Urinary bladder (tissue), 3 donors: ENCODE measurements at regions not wholly inside any gene's neighbourhood (a gene's known extent, or its start where the extent isn't known, plus 50 kb on each side); places are given as distances from the start of the nearest gene placed in this dataset.

ENCODE experiments used
- DNase-seq: peaks from one replicate; pipeline ENCODE4 v3.0.0-alpha.2; 2015; ENCODE audit errors: extremely low spot score
- H3K27ac ChIP-seq: one replicate; pipeline ENCODE4 v1.5.1; 2013; ENCODE audit warnings: low read depth, mild to moderate bottlenecking, moderate library complexity
- H3K36me3 ChIP-seq: one replicate; pipeline ENCODE4 v1.6.1; 2013; ENCODE audit warnings: mild to moderate bottlenecking, moderate library complexity; ENCODE audit not compliant: insufficient read depth
- H3K4me1 ChIP-seq: one replicate; pipeline ENCODE4 v1.6.1; 2013; ENCODE audit warnings: mild to moderate bottlenecking, moderate library complexity; ENCODE audit not compliant: insufficient read depth
- H3K4me3 ChIP-seq: one replicate; pipeline ENCODE4 v1.5.1; 2013; ENCODE audit warnings: low read depth, low read length
- WGBS: extraction: QIAGEN DNeasy Blood & Tissue Kit; methylation state at CpG from one replicate; pipeline ENCODE4 v1.1.7; 2013; 5-methylcytosine and 5-hydroxymethylcytosine counted together
- donor health status: healthy with polysubstance abuse.
- donor health status: healthy.

- DNase-seq = no peak
- 83% methylated on average over 2 of the region's 2 CpGs for WGBS
- Histone ChIP-seq H3K36me3 (no peaks in the 10 kb centered on the region), H3K4me1 (no peaks in the 10 kb centered on the region), H3K4me3 (no peak overlapping the region), H3K27ac (no peak overlapping the region)
Observed at GRCh38 chr11:15481871-15482270, 367.1 kb downstream of the INSC start.

- H3K4me3 ChIP-seq = no peak overlapping the region
- whole genome bisulfite sequencing = 66% methylated on average over 1 of the region's 1 CpG
- H3K4me1 ChIP-seq = no peaks in the 10 kb centered on the region
- H3K36me3 ChIP-seq = no peaks in the 10 kb centered on the region
- no peak for DNase-seq
- H3K27ac ChIP-seq = no peak overlapping the region
Observed at GRCh38 chr11:15483205-15483604, 368.5 kb downstream of the INSC start.

GRCh38 chr11:15484398-15484797, 369.7 kb downstream of the INSC start:
- no peaks in the 10 kb centered on the region for H3K4me1 ChIP-seq
- no peaks in the 10 kb centered on the region for H3K36me3 ChIP-seq
- 68% methylated on average over 2 of the region's 2 CpGs for WGBS
- H3K4me3 ChIP-seq = no peak overlapping the region
- DNase-seq = no peak
- H3K27ac ChIP-seq = no peak overlapping the region

GRCh38 chr11:15485432-15485831, 370.7 kb downstream of the INSC start:
- no peaks in the 10 kb centered on the region for H3K4me1 ChIP-seq
- no peaks in the 10 kb centered on the region for H3K36me3 ChIP-seq
- 76% methylated on average over 2 of the region's 2 CpGs for WGBS
- no peak overlapping the region for H3K27ac ChIP-seq
- no peak overlapping the region for H3K4me3 ChIP-seq
- DNase-seq = no peak

GRCh38 chr11:15489281-15489680, 374.6 kb downstream of the INSC start:
- Histone ChIP-seq H3K27ac (no peak overlapping the region), H3K36me3 (no peaks in the 10 kb centered on the region), H3K4me1 (no peaks in the 10 kb centered on the region), H3K4me3 (no peak overlapping the region)
- DNase-seq = no peak

- Histone ChIP-seq H3K27ac (no peak overlapping the region), H3K36me3 (no peaks in the 10 kb centered on the region), H3K4me3 (no peak overlapping the region), H3K4me1 (no peaks in the 10 kb centered on the region)
- DNase-seq = no peak
- WGBS = 95% methylated on average over 1 of the region's 1 CpG
Observed at GRCh38 chr11:15490535-15490934, 375.8 kb downstream of the INSC start.

- Histone ChIP-seq H3K4me3 (no peak overlapping the region), H3K36me3 (no peaks in the 10 kb centered on the region), H3K27ac (no peak overlapping the region), H3K4me1 (no peaks in the 10 kb centered on the region)
- 63% methylated on average over 2 of the region's 2 CpGs for WGBS
- DNase-seq = no peak
Observed at GRCh38 chr11:15493066-15493465, 378.3 kb downstream of the INSC start.

- WGBS = 52% methylated on average over 1 of the region's 1 CpG
Observed at GRCh38 chr11:15493921-15494620, 379.3 kb downstream of the INSC start.

GRCh38 chr11:15494740-15495139, 380.0 kb downstream of the INSC start:
- no peaks in the 10 kb centered on the region for H3K36me3 ChIP-seq
- no peak overlapping the region for H3K27ac ChIP-seq
- 54% methylated on average over 1 of the region's 1 CpG for WGBS
- no peak for DNase-seq
- H3K4me1 ChIP-seq = no peaks in the 10 kb centered on the region
- H3K4me3 ChIP-seq = no peak overlapping the region

More at GRCh38 chr11:15493921-15494620, 379.3 kb downstream of the INSC start:
- H3K4me1 ChIP-seq = no peaks in the 10 kb centered on the region
- no peak overlapping the region for H3K4me3 ChIP-seq
- no peaks in the 10 kb centered on the region for H3K36me3 ChIP-seq
- DNase-seq = no peak
- H3K27ac ChIP-seq = no peak overlapping the region

GRCh38 chr11:15495462-15495861, 380.7 kb downstream of the INSC start:
- no peaks in the 10 kb centered on the region for H3K4me1 ChIP-seq
- no peak for DNase-seq
- no peaks in the 10 kb centered on the region for H3K36me3 ChIP-seq
- H3K4me3 ChIP-seq = no peak overlapping the region
- 77% methylated on average over 3 of the region's 3 CpGs for WGBS
- no peak overlapping the region for H3K27ac ChIP-seq

GRCh38 chr11:15497366-15497765, 382.6 kb downstream of the INSC start:
- WGBS = 66% methylated on average over 5 of the region's 5 CpGs
- DNase-seq = no peak

GRCh38 chr11:15499674-15500073, 385.0 kb downstream of the INSC start:
- DNase-seq = no peak
- Histone ChIP-seq H3K4me1 (no peaks in the 10 kb centered on the region), H3K36me3 (no peaks in the 10 kb centered on the region), H3K27ac (no peak overlapping the region), H3K4me3 (no peak overlapping the region)
- WGBS = 82% methylated on average over 3 of the region's 3 CpGs

More at GRCh38 chr11:15497366-15497765, 382.6 kb downstream of the INSC start:
- no peaks in the 10 kb centered on the region for H3K4me1 ChIP-seq
- no peak overlapping the region for H3K27ac ChIP-seq
- no peak overlapping the region for H3K4me3 ChIP-seq
- H3K36me3 ChIP-seq = no peaks in the 10 kb centered on the region

- Histone ChIP-seq H3K27ac (no peak overlapping the region), H3K4me3 (no peak overlapping the region), H3K36me3 (no peaks in the 10 kb centered on the region), H3K4me1 (no peaks in the 10 kb centered on the region)
- no peak for DNase-seq
- WGBS = 81% methylated on average over 4 of the region's 4 CpGs
Observed at GRCh38 chr11:15500643-15501042, 385.9 kb downstream of the INSC start.

GRCh38 chr11:15501566-15501965, 386.8 kb downstream of the INSC start:
- no peak overlapping the region for H3K4me3 ChIP-seq
- H3K4me1 ChIP-seq = no peaks in the 10 kb centered on the region
- no peaks in the 10 kb centered on the region for H3K36me3 ChIP-seq
- no peak overlapping the region for H3K27ac ChIP-seq
- DNase-seq = no peak
- WGBS = 86% methylated on average over 7 of the region's 7 CpGs

GRCh38 chr11:15505155-15505554, 390.4 kb downstream of the INSC start:
- DNase-seq = no peak

More at GRCh38 chr11:15505155-15505554, 390.4 kb downstream of the INSC start:
- H3K27ac ChIP-seq = no peak overlapping the region
- no peaks in the 10 kb centered on the region for H3K36me3 ChIP-seq
- H3K4me3 ChIP-seq = no peak overlapping the region
- WGBS = 96% methylated on average over 1 of the region's 1 CpG
- no peaks in the 10 kb centered on the region for H3K4me1 ChIP-seq
